GM23338 (cell line): ENCODE measurements at regions not wholly inside any gene's neighbourhood (a gene's known extent, or its start where the extent isn't known, plus 50 kb on each side); places are given as distances from the start of the nearest gene placed in this dataset.

ENCODE experiments used
- ATAC-seq: fragments of 200-7000 bp; cut with Tn5 transposase; 3 replicates; pipeline ENCODE4 v1.9.1; 2020
- DNase-seq: peaks from one replicate; pipeline ENCODE4 v3.0.0-alpha.2; 2015; ENCODE audit warnings: low spot score
- H2AFZ ChIP-seq: fragments of 200-600 bp; sonication (generic); 2 replicates; pipeline ENCODE4 v1.8.0; 2016; ENCODE audit warnings: antibody characterized with exemption, mild to moderate bottlenecking, moderate library complexity
- H3F3A ChIP-seq: fragments of 200-600 bp; sonication (generic); replicated peaks from 2 replicates; pipeline ENCODE4 v1.8.0; 2017; ENCODE audit warnings: antibody characterized with exemption, mixed run types, low read depth
- H3K27ac ChIP-seq: fragments of 200-600 bp; sonication (generic); 2 replicates; pipeline ENCODE4 v1.6.1; 2016; ENCODE audit warnings: low read depth
- H3K27me3 ChIP-seq: fragments of 200-600 bp; sonication (generic); 2 replicates; pipeline ENCODE4 v1.8.0; 2016; ENCODE audit warnings: mild to moderate bottlenecking, mixed run types, moderate library complexity; ENCODE audit not compliant: insufficient read depth
- H3K36me3 ChIP-seq: fragments of 200-600 bp; sonication (generic); 2 replicates; pipeline ENCODE4 v1.8.0; 2016; ENCODE audit warnings: mild to moderate bottlenecking; ENCODE audit not compliant: insufficient read depth
- H3K4me1 ChIP-seq: fragments of 200-600 bp; sonication (generic); 2 replicates; pipeline ENCODE4 v1.8.0; 2016; ENCODE audit warnings: mild to moderate bottlenecking, moderate library complexity; ENCODE audit not compliant: insufficient read depth
- H3K4me2 ChIP-seq: fragments of 200-600 bp; sonication (generic); 2 replicates; pipeline ENCODE4 v1.7.1; 2017; ENCODE audit warnings: mixed run types
- H3K4me3 ChIP-seq: fragments of 200-600 bp; sonication (generic); 2 replicates; pipeline ENCODE4 v1.6.1; 2016; ENCODE audit warnings: mixed run types
- H3K79me2 ChIP-seq: fragments of 200-600 bp; sonication (generic); replicated peaks from 2 replicates; pipeline ENCODE4 v1.8.0; 2017; ENCODE audit warnings: mild to moderate bottlenecking; ENCODE audit not compliant: insufficient read depth
- H3K9me2 ChIP-seq: fragments of 200-600 bp; sonication (generic); 2 replicates; pipeline ENCODE4 v1.8.0; 2017; ENCODE audit not compliant: insufficient read depth
- H4K20me1 ChIP-seq: fragments of 200-600 bp; sonication (generic); replicated peaks from 2 replicates; pipeline ENCODE4 v1.8.0; 2017; ENCODE audit warnings: mild to moderate bottlenecking; ENCODE audit not compliant: insufficient read depth
- H3K27ac Mint-ChIP-seq: 2 replicates; pipeline ENCODE4 v1.8.0; 2020; ENCODE audit warnings: inconsistent platforms, mild to moderate bottlenecking, moderate library complexity, mixed read lengths
- H3K27me3 Mint-ChIP-seq: 3 replicates; pipeline ENCODE4 v1.8.0; 2022; ENCODE audit warnings: low read depth, mild to moderate bottlenecking, moderate library complexity, mixed read lengths, inconsistent platforms; ENCODE audit not compliant: insufficient read depth, poor library complexity
- H3K36me3 Mint-ChIP-seq: 3 replicates; pipeline ENCODE4 v1.8.0; 2021; ENCODE audit warnings: low read depth, mild to moderate bottlenecking, inconsistent platforms, moderate library complexity, mixed read lengths
- H3K4me1 Mint-ChIP-seq: 3 replicates; pipeline ENCODE4 v1.8.0; 2020; ENCODE audit warnings: mild to moderate bottlenecking, inconsistent platforms, mixed read lengths
- H3K4me3 Mint-ChIP-seq: 3 replicates; pipeline ENCODE4 v1.8.0; 2021; ENCODE audit warnings: moderate library complexity, mild to moderate bottlenecking, inconsistent platforms, mixed read lengths
- H3K9me3 Mint-ChIP-seq: 3 replicates; pipeline ENCODE4 v1.8.0; 2020; ENCODE audit warnings: moderate library complexity, mild to moderate bottlenecking, inconsistent platforms, mixed read lengths
- CREB1 ChIP-seq: fragments of 250-450 bp; sonication (Bioruptor Pico); IDR thresholded peaks from 2 replicates; pipeline ENCODE4 v1.5.0; 2020; ENCODE audit warnings: low read depth, mild to moderate bottlenecking, moderate library complexity
- CTCF ChIP-seq, 2 experiments: fragments of 200-600 bp in 1 of 2; sonication (generic) in 1 of 2; conservative IDR thresholded peaks; 2 replicates each; pipeline versions ENCODE4 v1.5.1 to v1.6.1; 2016 to 2017; ENCODE audit warnings: antibody characterized with exemption in 2 of 2, low read depth in 2 of 2, mild to moderate bottlenecking in 2 of 2, moderate library complexity in 1 of 2
- ETS1 ChIP-seq: IDR thresholded peaks from 2 replicates; pipeline ENCODE4 v1.6.1; 2016; ENCODE audit warnings: antibody characterized with exemption
- EZH2 ChIP-seq: fragments of 200-600 bp; sonication (generic); IDR thresholded peaks from one replicate; pipeline ENCODE4 v1.8.0; 2017; ENCODE audit warnings: antibody characterized with exemption, mild to moderate bottlenecking, low read depth; ENCODE audit not compliant: unreplicated experiment
- EZH2phosphoT487 ChIP-seq: fragments of 200-600 bp; sonication (generic); IDR thresholded peaks from one replicate; pipeline ENCODE4 v1.8.1; 2018; ENCODE audit warnings: antibody characterized with exemption; ENCODE audit not compliant: unreplicated experiment
- JUNB ChIP-seq: IDR thresholded peaks from one replicate; pipeline ENCODE4 v1.6.1; 2016; ENCODE audit warnings: antibody characterized with exemption; ENCODE audit not compliant: unreplicated experiment
- NANOG ChIP-seq: IDR thresholded peaks from 2 replicates; pipeline ENCODE4 v1.6.1; 2016; ENCODE audit warnings: antibody characterized with exemption, borderline replicate concordance
- POLR2AphosphoS5 ChIP-seq: IDR thresholded peaks from 2 replicates; pipeline ENCODE4 v1.6.1; 2016; ENCODE audit warnings: antibody characterized with exemption, low read depth
- STAT1 ChIP-seq: IDR thresholded peaks from one replicate; pipeline ENCODE4 v1.6.1; 2016; ENCODE audit warnings: antibody characterized with exemption; ENCODE audit not compliant: unreplicated experiment
- ZNF114 ChIP-seq: fragments of 250-450 bp; sonication (Bioruptor Pico); IDR thresholded peaks from 2 replicates; pipeline ENCODE4 v1.5.0; 2020; ENCODE audit warnings: mild to moderate bottlenecking, moderate library complexity
- ZNF331 ChIP-seq: fragments of 250-450 bp; sonication (Bioruptor Pico); IDR thresholded peaks from 2 replicates; pipeline ENCODE4 v1.5.0; 2020; ENCODE audit warnings: low read depth, mild to moderate bottlenecking, moderate library complexity
- ZNF462 ChIP-seq: fragments of 250-450 bp; sonication (Bioruptor Pico); IDR thresholded peaks from 2 replicates; pipeline ENCODE4 v1.5.0; 2020; ENCODE audit warnings: mild to moderate bottlenecking, moderate library complexity
- TF ChIP-seq, protein P1 (sequence below): IDR thresholded peaks from one replicate; pipeline ENCODE4 v1.6.1; 2018; ENCODE audit warnings: antibody characterized with exemption; ENCODE audit not compliant: unreplicated experiment

DNA sequence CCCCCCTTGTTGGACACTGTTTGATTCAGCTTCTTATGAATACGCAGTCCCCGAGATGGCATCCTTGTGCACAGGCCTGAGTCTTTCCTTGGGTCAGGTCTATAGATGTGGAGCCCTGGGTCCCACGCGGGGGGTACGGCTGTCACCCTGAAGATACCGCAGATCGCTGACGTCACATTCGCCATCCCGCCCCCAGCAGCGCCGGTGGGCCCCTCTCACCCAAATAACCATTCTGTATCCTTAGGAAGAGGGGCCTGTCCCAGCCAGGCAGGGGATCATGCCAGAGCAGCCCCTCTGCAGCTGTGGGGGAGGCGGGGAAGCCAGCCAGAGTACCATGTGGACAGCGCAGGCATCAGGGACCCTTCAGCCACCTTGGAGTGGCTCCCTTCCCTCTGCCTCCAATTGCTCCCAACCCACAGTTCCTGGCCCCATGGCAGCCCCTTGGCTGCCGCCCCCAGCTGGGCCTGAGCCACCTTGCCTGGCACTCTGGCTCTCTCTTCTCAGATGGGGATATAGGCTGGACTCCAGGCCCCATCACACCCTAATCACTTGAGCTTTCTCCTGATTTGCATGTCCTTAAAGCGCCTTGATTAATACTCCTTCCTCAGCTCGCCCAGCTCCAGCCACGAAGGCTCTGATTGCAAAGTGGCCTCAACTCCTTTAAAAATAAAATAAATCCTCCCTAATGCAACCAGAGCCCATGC is 189.8 kb downstream of the C9orf50 start:
- H3K9me3 Mint-ChIP-seq, result no peaks in the 10 kb centered on the region

More for the DNA sequence above, 189.8 kb downstream of the C9orf50 start:
- Histone ChIP-seq H3K9me2 (no peaks in the 10 kb centered on the region), H3K4me2 (no peak overlapping the region), H4K20me1 (no peaks in the 10 kb centered on the region; the same call in 1 of the 2 replicates), H3K36me3 (no peaks in the 10 kb centered on the region), H3K79me2 (no peaks in the 10 kb centered on the region), H3F3A (no peaks in the 10 kb centered on the region), H3K4me3 (no peak overlapping the region), H3K27me3 (peaks cover 24% of the 10 kb centered on the region), H3K4me1 (peaks cover under 1% of the 10 kb centered on the region; the same call in 1 of the 2 replicates), H3K27ac (no peak overlapping the region), H2AFZ (no peak overlapping the region)
- no peak for TF ChIP-seq JUNB
- no peak for TF ChIP-seq ETS1
- no peak for TF ChIP-seq POLR2AphosphoS5
- no peak for TF ChIP-seq NANOG
- TF ChIP-seq EZH2phosphoT487, result no peak
- no peak for TF ChIP-seq EZH2
- no peak for TF ChIP-seq ZNF462 (CRISPR knock-in tag)
- no peak for TF ChIP-seq CREB1
- no peak for TF ChIP-seq ZNF331 (CRISPR knock-in tag)
- TF ChIP-seq STAT1, result no peak
- TF ChIP-seq, protein P1, sequence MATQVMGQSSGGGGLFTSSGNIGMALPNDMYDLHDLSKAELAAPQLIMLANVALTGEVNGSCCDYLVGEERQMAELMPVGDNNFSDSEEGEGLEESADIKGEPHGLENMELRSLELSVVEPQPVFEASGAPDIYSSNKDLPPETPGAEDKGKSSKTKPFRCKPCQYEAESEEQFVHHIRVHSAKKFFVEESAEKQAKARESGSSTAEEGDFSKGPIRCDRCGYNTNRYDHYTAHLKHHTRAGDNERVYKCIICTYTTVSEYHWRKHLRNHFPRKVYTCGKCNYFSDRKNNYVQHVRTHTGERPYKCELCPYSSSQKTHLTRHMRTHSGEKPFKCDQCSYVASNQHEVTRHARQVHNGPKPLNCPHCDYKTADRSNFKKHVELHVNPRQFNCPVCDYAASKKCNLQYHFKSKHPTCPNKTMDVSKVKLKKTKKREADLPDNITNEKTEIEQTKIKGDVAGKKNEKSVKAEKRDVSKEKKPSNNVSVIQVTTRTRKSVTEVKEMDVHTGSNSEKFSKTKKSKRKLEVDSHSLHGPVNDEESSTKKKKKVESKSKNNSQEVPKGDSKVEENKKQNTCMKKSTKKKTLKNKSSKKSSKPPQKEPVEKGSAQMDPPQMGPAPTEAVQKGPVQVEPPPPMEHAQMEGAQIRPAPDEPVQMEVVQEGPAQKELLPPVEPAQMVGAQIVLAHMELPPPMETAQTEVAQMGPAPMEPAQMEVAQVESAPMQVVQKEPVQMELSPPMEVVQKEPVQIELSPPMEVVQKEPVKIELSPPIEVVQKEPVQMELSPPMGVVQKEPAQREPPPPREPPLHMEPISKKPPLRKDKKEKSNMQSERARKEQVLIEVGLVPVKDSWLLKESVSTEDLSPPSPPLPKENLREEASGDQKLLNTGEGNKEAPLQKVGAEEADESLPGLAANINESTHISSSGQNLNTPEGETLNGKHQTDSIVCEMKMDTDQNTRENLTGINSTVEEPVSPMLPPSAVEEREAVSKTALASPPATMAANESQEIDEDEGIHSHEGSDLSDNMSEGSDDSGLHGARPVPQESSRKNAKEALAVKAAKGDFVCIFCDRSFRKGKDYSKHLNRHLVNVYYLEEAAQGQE, result no peak
- no peak for TF ChIP-seq ZNF114 (CRISPR knock-in tag)
- TF ChIP-seq CTCF (conservative IDR thresholded peaks at IDR 0.05; ENCODE audit: low read depth in 2 of 2), result no peak
- Mint-ChIP-seq H3K4me1 (peaks cover 24% of the 10 kb centered on the region), H3K27ac (no peak overlapping the region), H3K27me3 (peaks cover 57% of the 10 kb centered on the region), H3K4me3 (no peak overlapping the region; the same call in 2 of the 3 replicates), H3K36me3 (no peaks in the 10 kb centered on the region)
- DNase-seq (no peak), ATAC-seq (no peak)
